Loucy (cell line): ENCODE measurements at regions not wholly inside any gene's neighbourhood (a gene's known extent, or its start where the extent isn't known, plus 50 kb on each side); places are given as distances from the start of the nearest gene placed in this dataset.

Source experiments
- EZH2phosphoT487 ChIP-seq: fragments of 200-600 bp; IDR thresholded peaks from 2 replicates; pipeline ENCODE4 v1.6.1; 2018; ENCODE audit warnings: antibody characterized with exemption, mild to moderate bottlenecking, moderate library complexity, borderline replicate concordance
- TF ChIP-seq, protein P1 (sequence below): fragments of 200-600 bp; sonication (generic); conservative IDR thresholded peaks from 2 replicates; pipeline ENCODE4 v1.5.1; 2014; ENCODE audit warnings: mild to moderate bottlenecking, antibody characterized with exemption, low read length

DNA sequence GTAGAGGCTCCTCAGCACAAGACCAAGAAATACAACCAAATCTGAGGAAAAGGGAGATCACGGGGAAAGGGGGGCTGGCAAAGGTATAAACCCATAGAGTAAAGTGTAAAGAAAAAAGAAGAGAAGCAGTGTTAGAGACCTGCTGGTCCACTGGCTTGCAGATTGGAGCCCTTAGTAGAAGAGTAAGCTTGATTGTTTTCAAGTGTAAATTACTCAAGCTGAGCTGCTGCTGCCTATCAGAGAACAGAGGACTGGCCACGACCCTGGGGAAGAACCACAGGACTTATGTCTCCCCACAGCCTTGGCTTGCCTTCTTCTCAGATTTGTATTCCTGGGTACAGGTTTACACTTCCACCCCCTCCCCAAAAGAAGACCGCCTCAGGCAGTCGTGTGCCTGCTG, 294.2 kb downstream of the LMX1A start:
- TF ChIP-seq, protein P1, sequence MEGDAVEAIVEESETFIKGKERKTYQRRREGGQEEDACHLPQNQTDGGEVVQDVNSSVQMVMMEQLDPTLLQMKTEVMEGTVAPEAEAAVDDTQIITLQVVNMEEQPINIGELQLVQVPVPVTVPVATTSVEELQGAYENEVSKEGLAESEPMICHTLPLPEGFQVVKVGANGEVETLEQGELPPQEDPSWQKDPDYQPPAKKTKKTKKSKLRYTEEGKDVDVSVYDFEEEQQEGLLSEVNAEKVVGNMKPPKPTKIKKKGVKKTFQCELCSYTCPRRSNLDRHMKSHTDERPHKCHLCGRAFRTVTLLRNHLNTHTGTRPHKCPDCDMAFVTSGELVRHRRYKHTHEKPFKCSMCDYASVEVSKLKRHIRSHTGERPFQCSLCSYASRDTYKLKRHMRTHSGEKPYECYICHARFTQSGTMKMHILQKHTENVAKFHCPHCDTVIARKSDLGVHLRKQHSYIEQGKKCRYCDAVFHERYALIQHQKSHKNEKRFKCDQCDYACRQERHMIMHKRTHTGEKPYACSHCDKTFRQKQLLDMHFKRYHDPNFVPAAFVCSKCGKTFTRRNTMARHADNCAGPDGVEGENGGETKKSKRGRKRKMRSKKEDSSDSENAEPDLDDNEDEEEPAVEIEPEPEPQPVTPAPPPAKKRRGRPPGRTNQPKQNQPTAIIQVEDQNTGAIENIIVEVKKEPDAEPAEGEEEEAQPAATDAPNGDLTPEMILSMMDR = no peak
- TF ChIP-seq EZH2phosphoT487 = no peak
